ENCODE measurements at regions not wholly inside any gene's neighbourhood (a gene's known extent, or its start where the extent isn't known, plus 50 kb on each side); places are given as distances from the start of the nearest gene placed in this dataset.

DNA sequence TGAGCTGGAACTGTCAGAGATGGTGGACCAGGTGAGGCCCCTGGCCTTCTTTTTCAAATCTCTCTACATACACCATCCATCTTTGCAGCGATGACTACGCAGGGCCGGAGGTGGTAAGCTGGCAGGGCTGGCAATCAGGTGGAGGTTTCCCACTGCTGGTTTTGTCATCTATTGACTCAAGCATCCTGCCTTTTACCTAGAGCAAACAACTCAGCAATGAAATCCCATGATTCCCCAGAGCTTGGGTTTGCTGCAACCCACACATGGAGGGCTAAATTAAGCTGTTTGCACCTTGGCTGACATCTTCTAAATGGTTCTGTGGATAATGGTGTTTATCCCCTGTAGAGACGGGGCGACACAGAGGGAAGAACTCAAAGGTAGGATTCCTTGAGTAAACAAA is 170.2 kb downstream of the SCP2D1 start:
- ChIA-PET POLR2A (no interaction called here), CTCF (no interaction called here), RAD21 (ENCODE audit: low non-redundant PET in 1 of 2, low total read pairs in 2 of 2, uncharacterized antibody in 2 of 2, unreplicated experiment in 2 of 2) (no interaction called here)
- no peaks in the 10 kb centered on the region for H3K4me1 ChIP-seq (ENCODE audit: control insufficient read depth in 1 of 2, insufficient read depth in 2 of 2, low read length in 2 of 2)
- no peak overlapping the region for H3K9ac ChIP-seq (ENCODE audit: low read length)
- ATAC-seq (no peak), DNase-seq (ENCODE audit: low read depth, low spot score) (no peak)
- no peak overlapping the region for H3K4me2 ChIP-seq (ENCODE audit: low read length)
- H3K27me3 ChIP-seq (ENCODE audit: insufficient read depth, low read length), result no peaks in the 10 kb centered on the region
- no TSS peak for BruUV-seq (replicated peaks)
- H3K36me3 ChIP-seq (ENCODE audit: control insufficient read depth in 1 of 2, insufficient read depth in 2 of 2, low read length in 2 of 2), result no peaks in the 10 kb centered on the region
- H4K20me1 ChIP-seq (ENCODE audit: insufficient read depth), result no peaks in the 10 kb centered on the region
- no peak for TF ChIP-seq TCF7L2 (IDR thresholded peaks at IDR 0.05; ENCODE audit: borderline replicate concordance, extremely low read depth, insufficient read depth, insufficient read length)
- TF ChIP-seq, protein P1, sequence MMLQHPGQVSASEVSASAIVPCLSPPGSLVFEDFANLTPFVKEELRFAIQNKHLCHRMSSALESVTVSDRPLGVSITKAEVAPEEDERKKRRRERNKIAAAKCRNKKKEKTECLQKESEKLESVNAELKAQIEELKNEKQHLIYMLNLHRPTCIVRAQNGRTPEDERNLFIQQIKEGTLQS (IDR thresholded peaks at IDR 0.05), result no peak
- no peak for TF ChIP-seq ELF1 (IDR thresholded peaks at IDR 0.05; ENCODE audit: borderline replicate concordance, low read depth)
- no peak for TF ChIP-seq EZH2 (IDR thresholded peaks at IDR 0.05)
- no peak for TF ChIP-seq RAD21 (IDR thresholded peaks at IDR 0.05; ENCODE audit: low read depth)
- TF ChIP-seq YY1 (IDR thresholded peaks at IDR 0.05; ENCODE audit: extremely low read depth, insufficient replicate concordance, low read depth, low read length), result no peak
- TF ChIP-seq CEBPB (IDR thresholded peaks at IDR 0.05; ENCODE audit: low read depth), result no peak
- TF ChIP-seq, protein P2, sequence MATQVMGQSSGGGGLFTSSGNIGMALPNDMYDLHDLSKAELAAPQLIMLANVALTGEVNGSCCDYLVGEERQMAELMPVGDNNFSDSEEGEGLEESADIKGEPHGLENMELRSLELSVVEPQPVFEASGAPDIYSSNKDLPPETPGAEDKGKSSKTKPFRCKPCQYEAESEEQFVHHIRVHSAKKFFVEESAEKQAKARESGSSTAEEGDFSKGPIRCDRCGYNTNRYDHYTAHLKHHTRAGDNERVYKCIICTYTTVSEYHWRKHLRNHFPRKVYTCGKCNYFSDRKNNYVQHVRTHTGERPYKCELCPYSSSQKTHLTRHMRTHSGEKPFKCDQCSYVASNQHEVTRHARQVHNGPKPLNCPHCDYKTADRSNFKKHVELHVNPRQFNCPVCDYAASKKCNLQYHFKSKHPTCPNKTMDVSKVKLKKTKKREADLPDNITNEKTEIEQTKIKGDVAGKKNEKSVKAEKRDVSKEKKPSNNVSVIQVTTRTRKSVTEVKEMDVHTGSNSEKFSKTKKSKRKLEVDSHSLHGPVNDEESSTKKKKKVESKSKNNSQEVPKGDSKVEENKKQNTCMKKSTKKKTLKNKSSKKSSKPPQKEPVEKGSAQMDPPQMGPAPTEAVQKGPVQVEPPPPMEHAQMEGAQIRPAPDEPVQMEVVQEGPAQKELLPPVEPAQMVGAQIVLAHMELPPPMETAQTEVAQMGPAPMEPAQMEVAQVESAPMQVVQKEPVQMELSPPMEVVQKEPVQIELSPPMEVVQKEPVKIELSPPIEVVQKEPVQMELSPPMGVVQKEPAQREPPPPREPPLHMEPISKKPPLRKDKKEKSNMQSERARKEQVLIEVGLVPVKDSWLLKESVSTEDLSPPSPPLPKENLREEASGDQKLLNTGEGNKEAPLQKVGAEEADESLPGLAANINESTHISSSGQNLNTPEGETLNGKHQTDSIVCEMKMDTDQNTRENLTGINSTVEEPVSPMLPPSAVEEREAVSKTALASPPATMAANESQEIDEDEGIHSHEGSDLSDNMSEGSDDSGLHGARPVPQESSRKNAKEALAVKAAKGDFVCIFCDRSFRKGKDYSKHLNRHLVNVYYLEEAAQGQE (IDR thresholded peaks at IDR 0.05; ENCODE audit: low read depth), result no peak
- TF ChIP-seq SIN3A (IDR thresholded peaks at IDR 0.05; ENCODE audit: low read depth), result no peak
- no peak for TF ChIP-seq SRF (IDR thresholded peaks at IDR 0.05; ENCODE audit: low read depth)
- TF ChIP-seq CBX3 (IDR thresholded peaks at IDR 0.05; ENCODE audit: low read depth), result no peak
- TF ChIP-seq ZNF274 (IDR thresholded peaks at IDR 0.05; ENCODE audit: low read depth, low read length), result no peak
- TF ChIP-seq POLR2A (IDR thresholded peaks at IDR 0.05; ENCODE audit: borderline replicate concordance, extremely low read depth, insufficient read depth, insufficient read length), result no peak
- no peak for TF ChIP-seq POLR2AphosphoS5 (IDR thresholded peaks at IDR 0.05; ENCODE audit: low read depth, low read length)
- TF ChIP-seq EZH2phosphoT487 (IDR thresholded peaks at IDR 0.05; ENCODE audit: borderline replicate concordance), result no peak
- TF ChIP-seq SP1 (IDR thresholded peaks at IDR 0.05; ENCODE audit: low read depth), result no peak
- H3K27ac ChIP-seq (ENCODE audit: low read depth, low read length), result no peak overlapping the region
- H3K9me3 ChIP-seq (ENCODE audit: control insufficient read depth in 1 of 2, insufficient read depth in 1 of 2, low read depth in 1 of 2, low read length in 2 of 2), result no peaks in the 10 kb centered on the region
- no peaks in the 10 kb centered on the region for H3K79me2 ChIP-seq (ENCODE audit: insufficient read depth, low read length)
- intact Hi-C loops (cut with micrococcal nuclease), result no loop called here
- no peaks in the 10 kb centered on the region for H3K9me2 ChIP-seq (ENCODE audit: insufficient read depth)
- no peak overlapping the region for H2AFZ ChIP-seq (ENCODE audit: low read depth, low read length, poor library complexity, severe bottlenecking)
- no peak overlapping the region for H3K4me3 ChIP-seq (replicated peaks in 1 of 2; ENCODE audit: low read depth in 1 of 2, low read length in 2 of 2)
